Muscle of leg (tissue), 3 donors: ENCODE measurements at regions not wholly inside any gene's neighbourhood (a gene's known extent, or its start where the extent isn't known, plus 50 kb on each side); places are given as distances from the start of the nearest gene placed in this dataset.
A peak's percentile ranks its signal among the peaks of the same experiment; 100 is the strongest.

ENCODE experiments used
- DNase-seq: peaks from one replicate; pipeline ENCODE4 v3.0.0; 2013
- H3K27ac ChIP-seq: one replicate; pipeline ENCODE4 v1.5.1; 2013; ENCODE audit warnings: mild to moderate bottlenecking, low read length, control low read depth
- H3K27me3 ChIP-seq: one replicate; pipeline ENCODE4 v1.6.1; 2013; ENCODE audit warnings: low read length; ENCODE audit not compliant: control insufficient read depth, insufficient read depth
- H3K36me3 ChIP-seq: one replicate; pipeline ENCODE4 v1.6.1; 2013; ENCODE audit warnings: low read length; ENCODE audit not compliant: control insufficient read depth, insufficient read depth
- H3K4me1 ChIP-seq: one replicate; pipeline ENCODE4 v1.6.1; 2013; ENCODE audit warnings: low read length; ENCODE audit not compliant: control insufficient read depth, insufficient read depth
- H3K4me3 ChIP-seq: one replicate; pipeline ENCODE4 v1.5.1; 2013; ENCODE audit warnings: low read length, control low read depth
- H3K9me3 ChIP-seq: replicated peaks from 2 replicates; pipeline ENCODE4 v1.6.1; 2013; ENCODE audit warnings: low read depth, low read length; ENCODE audit not compliant: control insufficient read depth
- WGBS: methylation state at CpG from one replicate; pipeline ENCODE4 v1.1.5; 2013; ENCODE audit warnings: missing lambda C conversion rate; ENCODE audit not compliant: insufficient coverage; 5-methylcytosine and 5-hydroxymethylcytosine counted together

DNA sequence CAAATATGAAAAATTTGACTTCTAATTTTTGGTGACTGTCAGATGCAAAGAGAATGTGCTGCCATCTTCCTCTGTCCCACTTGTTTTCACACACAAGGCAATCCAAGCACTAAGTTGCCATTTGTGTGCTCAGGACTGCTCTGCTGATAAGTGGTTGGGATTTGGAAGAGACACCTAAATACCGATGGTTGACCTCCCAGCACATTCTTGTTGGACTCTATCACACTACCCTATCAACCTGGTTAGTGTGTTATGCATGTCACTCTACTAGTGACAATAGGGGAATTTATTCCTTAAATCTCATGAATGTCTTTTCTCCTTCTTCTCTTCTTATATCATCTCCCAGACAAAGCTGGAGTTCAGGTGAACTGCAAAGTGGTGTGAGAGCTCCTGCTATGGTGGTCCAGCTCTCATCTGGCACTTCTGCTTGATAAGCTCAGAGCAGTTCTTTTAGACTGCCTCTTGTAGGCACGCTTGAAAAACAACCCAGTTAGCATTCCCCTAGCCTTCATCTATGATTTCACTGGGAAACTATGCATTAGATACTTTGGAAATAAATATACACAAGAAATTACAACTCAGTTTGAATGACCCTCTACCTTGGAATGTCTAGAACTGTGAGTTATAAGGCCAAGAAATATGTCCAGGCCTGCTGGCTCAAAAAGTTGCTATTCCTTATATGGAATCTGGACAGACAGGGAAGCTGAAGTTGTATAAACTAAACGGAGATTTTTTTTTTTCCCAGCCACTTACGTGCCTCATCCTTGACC is 404.8 kb downstream of the MEIS1 start:
- no CpG with 5 or more reads among the region's 4 CpGs for WGBS
- H3K27ac ChIP-seq, result no peak overlapping the region
- peak; percentile 84 for DNase-seq
- H3K9me3 ChIP-seq, result no peaks in the 10 kb centered on the region
- H3K4me1 ChIP-seq, result no peaks in the 10 kb centered on the region
- H3K36me3 ChIP-seq, result no peaks in the 10 kb centered on the region
- H3K4me3 ChIP-seq, result no peak overlapping the region
- H3K27me3 ChIP-seq, result no peaks in the 10 kb centered on the region

GRCh38 chr2:66840321-66841002 is 405.5 kb downstream of the MEIS1 start:
- H3K9me3 ChIP-seq, result no peaks in the 10 kb centered on the region
- no peaks in the 10 kb centered on the region for H3K4me1 ChIP-seq
- H3K4me3 ChIP-seq, result no peak overlapping the region
- WGBS, result 100% methylated on average over 1 of the region's 8 CpGs
- H3K27me3 ChIP-seq, result no peaks in the 10 kb centered on the region
- H3K36me3 ChIP-seq, result no peaks in the 10 kb centered on the region
- no peak overlapping the region for H3K27ac ChIP-seq
- peak; percentile 38 for DNase-seq

GRCh38 chr2:66843847-66844246 is 408.9 kb downstream of the MEIS1 start:
- Histone ChIP-seq H3K4me3 (no peak overlapping the region), H3K9me3 (no peaks in the 10 kb centered on the region), H3K4me1 (no peaks in the 10 kb centered on the region), H3K27me3 (no peaks in the 10 kb centered on the region), H3K36me3 (no peaks in the 10 kb centered on the region), H3K27ac (no peak overlapping the region)
- 80% methylated on average over 3 of the region's 3 CpGs for WGBS
- no peak for DNase-seq

- no peak overlapping the region for H3K4me3 ChIP-seq
- H3K36me3 ChIP-seq, result no peaks in the 10 kb centered on the region
- H3K9me3 ChIP-seq, result no peaks in the 10 kb centered on the region
- H3K27ac ChIP-seq, result no peak overlapping the region
- no peaks in the 10 kb centered on the region for H3K27me3 ChIP-seq
- H3K4me1 ChIP-seq, result peaks cover 3% of the 10 kb centered on the region
- peak; percentile 14 for DNase-seq
- no CpG with 5 or more reads among the region's 2 CpGs for WGBS
Observed at GRCh38 chr2:66845307-66845706, 410.4 kb downstream of the MEIS1 start.

DNA sequence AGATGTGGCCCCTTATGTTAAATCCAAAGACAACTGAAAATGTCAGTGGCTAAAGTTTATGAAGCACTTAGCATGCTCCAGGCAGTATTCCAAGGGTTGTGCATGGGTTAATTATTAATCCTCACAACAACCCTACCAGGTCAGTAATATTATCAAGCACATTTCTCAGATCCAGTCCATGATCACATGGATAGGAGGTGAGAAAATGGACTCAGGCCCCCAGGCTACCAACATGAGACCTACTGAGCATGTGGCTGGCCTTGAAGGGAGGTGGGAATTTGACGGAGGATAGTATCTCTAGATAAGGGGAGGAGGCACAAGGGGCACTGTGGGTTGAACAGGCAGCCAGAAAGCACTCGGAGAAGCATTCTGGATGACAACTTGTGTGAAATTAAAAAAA is 412.0 kb downstream of the MEIS1 start:
- Histone ChIP-seq H3K27ac (no peak overlapping the region), H3K4me3 (no peak overlapping the region), H3K4me1 (peaks cover 4% of the 10 kb centered on the region), H3K27me3 (no peaks in the 10 kb centered on the region), H3K9me3 (no peaks in the 10 kb centered on the region), H3K36me3 (no peaks in the 10 kb centered on the region)
- DNase-seq, result no peak
- WGBS, result 82% methylated on average over 2 of the region's 2 CpGs

GRCh38 chr2:66849153-66849755 is 414.3 kb downstream of the MEIS1 start:
- Histone ChIP-seq H3K4me1 (peaks cover 4% of the 10 kb centered on the region), H3K4me3 (no peak overlapping the region), H3K36me3 (no peaks in the 10 kb centered on the region), H3K27ac (no peak overlapping the region), H3K27me3 (no peaks in the 10 kb centered on the region), H3K9me3 (no peaks in the 10 kb centered on the region)
- no peak for DNase-seq
- 61% methylated on average over 7 of the region's 9 CpGs for WGBS

DNA sequence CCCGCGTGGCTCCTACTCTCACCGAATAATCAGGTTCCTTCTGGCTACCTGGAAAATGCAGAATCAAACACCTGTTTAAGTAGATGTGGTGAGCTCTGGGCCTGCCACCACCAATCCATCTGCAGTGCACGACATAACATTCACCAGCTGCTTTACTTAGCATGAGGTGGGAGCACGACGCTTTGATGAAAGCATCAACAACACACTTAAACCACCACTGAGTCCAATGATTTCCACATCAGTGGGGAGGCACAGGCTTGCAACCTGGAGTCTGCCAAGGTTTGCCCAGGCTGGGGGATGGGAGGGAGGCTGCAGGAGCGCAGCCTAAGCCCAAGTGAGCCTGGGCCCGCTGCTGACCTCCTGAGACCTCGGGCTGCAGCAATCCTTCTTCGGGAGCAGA is 415.5 kb downstream of the MEIS1 start:
- DNase-seq, result no peak
- H3K27ac ChIP-seq, result no peak overlapping the region
- H3K4me3 ChIP-seq, result no peak overlapping the region
- peaks cover 4% of the 10 kb centered on the region for H3K4me1 ChIP-seq
- WGBS, result 70% methylated on average over 6 of the region's 10 CpGs
- H3K9me3 ChIP-seq, result no peaks in the 10 kb centered on the region
- no peaks in the 10 kb centered on the region for H3K27me3 ChIP-seq
- no peaks in the 10 kb centered on the region for H3K36me3 ChIP-seq

- Histone ChIP-seq H3K36me3 (no peaks in the 10 kb centered on the region), H3K4me1 (peaks cover 4% of the 10 kb centered on the region), H3K27ac (no peak overlapping the region), H3K27me3 (no peaks in the 10 kb centered on the region), H3K4me3 (no peak overlapping the region), H3K9me3 (no peaks in the 10 kb centered on the region)
- WGBS, result no CpG with 5 or more reads among the region's 1 CpG
- DNase-seq, result no peak
Observed at GRCh38 chr2:66851449-66851872, 416.5 kb downstream of the MEIS1 start.

DNA sequence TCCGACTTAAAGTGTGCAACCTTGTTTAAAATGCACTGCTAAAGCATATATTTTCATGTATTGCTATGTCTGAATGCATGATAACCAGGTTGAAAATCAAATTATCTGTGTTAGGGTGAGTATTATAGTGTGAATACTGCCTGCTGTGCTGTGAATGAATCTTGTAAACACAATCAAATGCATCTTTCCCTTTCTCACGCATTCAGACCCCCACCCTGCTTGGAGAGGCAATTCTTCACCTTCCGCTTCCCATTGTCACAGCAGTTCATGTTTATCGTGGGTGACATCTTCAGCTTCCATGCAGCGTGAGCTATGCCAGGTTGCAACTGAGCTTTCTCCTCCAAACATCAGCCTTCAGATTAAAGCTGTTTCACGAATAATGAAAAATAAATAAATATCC is 418.0 kb downstream of the MEIS1 start:
- H3K27ac ChIP-seq, result no peak overlapping the region
- no peak overlapping the region for H3K4me3 ChIP-seq
- 100% methylated on average over 1 of the region's 6 CpGs for WGBS
- H3K9me3 ChIP-seq, result no peaks in the 10 kb centered on the region
- no peaks in the 10 kb centered on the region for H3K36me3 ChIP-seq
- no peaks in the 10 kb centered on the region for H3K27me3 ChIP-seq
- H3K4me1 ChIP-seq, result peaks cover 4% of the 10 kb centered on the region
- DNase-seq, result no peak

DNA sequence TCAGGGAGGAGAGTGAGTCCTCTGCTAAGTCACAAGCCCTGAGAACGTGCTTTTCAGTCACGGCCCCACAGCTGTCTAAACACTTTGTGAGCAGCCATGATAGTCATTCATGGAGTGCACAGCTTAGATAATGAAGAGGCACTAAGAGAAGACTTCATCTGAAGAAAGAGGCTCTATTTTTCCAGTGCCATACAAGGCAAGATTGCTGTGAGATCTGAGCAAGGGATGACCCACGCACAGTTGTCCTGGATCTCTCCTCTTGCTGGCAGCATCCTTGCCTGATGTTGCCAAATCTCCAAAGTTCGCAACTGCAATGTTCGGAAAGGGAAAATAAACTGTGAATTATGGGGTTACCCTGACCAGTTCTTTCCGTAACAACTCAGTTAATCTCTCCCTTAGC is 418.7 kb downstream of the MEIS1 start:
- Histone ChIP-seq H3K4me1 (peaks cover 4% of the 10 kb centered on the region), H3K4me3 (no peak overlapping the region), H3K27ac (no peak overlapping the region), H3K9me3 (no peaks in the 10 kb centered on the region), H3K27me3 (no peaks in the 10 kb centered on the region), H3K36me3 (no peaks in the 10 kb centered on the region)
- 52% methylated on average over 3 of the region's 6 CpGs for WGBS
- peak; percentile 46 for DNase-seq
